NCI-H2171 (cell line): ENCODE measurements at regions not wholly inside any gene's neighbourhood (a gene's known extent, or its start where the extent isn't known, plus 50 kb on each side); places are given as distances from the start of the nearest gene placed in this dataset.

Experiments
- DNase-seq: peaks from one replicate; lab custom pipeline; 2025; lab: John Stamatoyannopoulos, UW

DNA sequence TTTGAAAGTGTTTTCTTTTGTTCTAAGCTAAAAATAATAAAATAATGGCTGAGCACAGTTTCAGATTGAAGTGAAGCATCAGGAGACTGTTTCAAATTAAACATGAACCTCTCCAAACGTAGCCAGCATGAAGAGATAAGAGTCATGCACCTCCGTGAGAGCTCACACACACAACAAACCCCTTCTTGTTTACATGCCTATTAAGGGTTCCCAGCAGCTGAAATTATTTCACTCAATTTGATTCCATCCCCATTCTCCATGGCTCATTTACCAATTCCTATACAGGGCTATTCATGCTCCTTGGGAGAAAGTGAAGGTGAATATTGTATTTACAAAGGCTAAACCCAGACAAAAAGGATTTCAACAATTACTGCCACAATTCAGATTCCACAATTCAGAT lies 954.1 kb upstream of the INTU start:
- no peak for DNase-seq

DNA sequence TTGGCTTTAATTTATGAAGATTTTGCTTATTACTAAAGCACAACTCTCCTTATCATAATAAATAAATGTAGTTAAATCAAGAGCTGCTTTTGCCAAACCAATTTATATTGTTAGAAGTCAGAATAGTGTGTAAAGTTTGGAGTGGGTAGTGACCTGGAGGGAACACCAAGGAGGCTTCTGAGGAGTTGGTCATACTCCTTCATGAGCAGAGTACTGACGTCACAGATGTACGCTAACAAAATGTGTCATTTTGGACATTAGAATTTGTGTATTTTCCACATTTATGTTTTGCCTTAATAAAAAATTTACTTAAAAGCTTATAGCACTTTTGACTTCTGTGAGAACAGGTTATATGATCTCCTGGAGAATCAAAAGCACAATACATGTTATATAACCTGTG lies 953.5 kb upstream of the INTU start:
- DNase-seq, result no peak

- no peak for DNase-seq
These were observed 950.5 kb upstream of the INTU start for GRCh38 chr4:126682250-126682649.

DNA sequence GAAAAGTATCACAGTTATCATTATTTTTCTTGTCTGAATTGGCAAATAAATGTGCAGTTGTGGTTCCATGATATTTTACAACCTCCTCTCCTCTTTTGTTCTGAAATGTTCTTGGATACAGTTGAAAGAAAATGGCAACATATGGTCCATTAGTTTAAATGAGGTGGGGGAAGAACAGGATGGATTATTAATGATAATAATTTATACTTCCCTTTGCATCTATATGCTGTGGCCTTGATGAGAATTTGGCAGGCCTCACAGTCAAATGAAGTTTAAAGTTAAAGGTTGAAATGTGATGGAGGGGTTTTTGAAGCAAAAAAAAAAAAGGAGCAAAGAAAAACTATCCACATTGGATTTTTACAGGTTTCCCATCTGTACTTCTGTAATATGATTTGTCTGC lies 946.3 kb upstream of the INTU start:
- DNase-seq, result no peak

- no peak for DNase-seq
These were observed 945.0 kb upstream of the INTU start for GRCh38 chr4:126687655-126688358.

DNA sequence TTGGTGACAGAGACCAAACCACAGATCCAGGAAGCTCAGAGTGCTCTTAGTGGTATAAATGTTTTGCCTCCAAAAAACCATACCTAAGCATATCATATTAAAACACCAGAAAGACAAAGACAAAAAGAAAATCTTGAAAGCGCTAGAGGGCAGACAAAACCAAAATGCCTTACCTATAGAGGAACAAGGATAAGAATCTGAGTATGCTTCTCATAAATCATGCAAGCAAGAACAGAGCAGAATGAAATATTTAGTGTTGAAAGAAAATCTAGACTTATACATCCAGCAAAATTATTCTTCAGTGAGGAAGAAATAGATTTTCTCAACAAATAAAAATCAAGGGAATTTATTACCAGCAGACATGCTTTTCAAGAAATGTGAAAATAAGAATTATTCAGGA lies 941.0 kb upstream of the INTU start:
- no peak for DNase-seq

GRCh38 chr4:126697748-126698147 lies 935.0 kb upstream of the INTU start:
- no peak for DNase-seq

- no peak for DNase-seq
These were observed 934.5 kb upstream of the INTU start for GRCh38 chr4:126698224-126698623.

GRCh38 chr4:126701756-126702155 lies 931.0 kb upstream of the INTU start:
- DNase-seq, result no peak

DNA sequence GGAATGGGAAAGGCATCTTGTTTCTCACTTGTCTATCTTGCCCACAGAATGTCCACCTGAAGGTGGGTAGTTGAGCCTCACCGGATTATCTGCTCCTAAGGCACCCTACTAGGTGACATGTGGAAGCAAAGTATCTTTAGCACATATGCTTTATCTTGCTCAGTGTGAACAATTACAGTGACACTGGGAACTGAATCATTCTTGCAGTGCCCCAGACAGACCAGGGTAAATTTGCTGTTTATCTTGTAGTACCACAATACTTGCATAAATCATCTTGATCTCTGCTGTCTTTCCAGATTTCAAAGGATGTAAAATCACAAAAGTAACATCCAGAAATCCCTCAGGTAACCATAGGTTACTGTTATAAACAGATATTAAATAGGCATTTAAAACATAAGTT lies 930.0 kb upstream of the INTU start:
- no peak for DNase-seq

GRCh38 chr4:126705266-126705665 lies 927.5 kb upstream of the INTU start:
- no peak for DNase-seq

- no peak for DNase-seq
These were observed 924.0 kb upstream of the INTU start for GRCh38 chr4:126708716-126709115.

- DNase-seq, result no peak
These were observed 921.8 kb upstream of the INTU start for GRCh38 chr4:126710935-126711334.

GRCh38 chr4:126715067-126715466 lies 917.7 kb upstream of the INTU start:
- DNase-seq, result no peak

DNA sequence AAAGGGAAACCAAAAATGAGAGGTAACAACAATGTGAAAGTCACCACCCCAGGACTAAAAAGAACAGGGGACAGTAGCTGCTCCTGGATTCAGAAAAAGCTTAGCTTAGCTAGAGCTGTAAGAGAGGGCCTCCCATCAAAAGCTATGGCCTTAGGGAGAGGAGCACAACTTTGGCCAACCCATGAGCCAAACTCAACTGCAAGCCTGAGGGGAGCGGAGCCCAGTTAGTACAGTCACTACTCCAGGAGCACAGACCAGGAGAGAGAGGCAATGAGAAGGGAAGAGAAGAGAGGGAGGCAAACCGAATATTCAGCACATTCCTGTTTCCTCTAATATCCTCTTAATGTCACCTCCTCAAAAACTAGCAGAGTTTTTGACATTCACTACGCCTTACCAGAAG lies 917.1 kb upstream of the INTU start:
- no peak for DNase-seq

DNA sequence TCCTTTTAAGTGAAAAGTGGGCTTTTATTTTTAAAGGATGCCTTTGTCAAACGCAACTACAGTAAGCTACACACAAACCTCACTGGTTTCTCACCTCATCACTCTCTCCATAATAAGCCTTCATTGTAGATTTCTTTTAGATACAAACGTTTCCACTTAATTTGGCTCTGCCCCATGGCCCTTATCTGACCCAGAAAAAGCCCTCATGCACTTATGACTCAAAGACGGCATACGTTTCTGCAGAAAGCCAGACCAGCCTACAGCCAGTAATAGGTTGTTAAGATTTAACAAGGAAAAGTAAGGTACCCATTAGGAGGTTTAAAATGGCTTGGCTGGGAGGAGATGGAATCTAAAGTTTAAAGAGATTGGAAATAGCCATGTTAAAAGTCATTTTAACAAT lies 914.6 kb upstream of the INTU start:
- DNase-seq, result no peak

- DNase-seq, result no peak
These were observed 912.9 kb upstream of the INTU start for GRCh38 chr4:126719852-126720251.

- DNase-seq, result peak; percentile 3
These were observed 906.9 kb upstream of the INTU start for GRCh38 chr4:126725906-126726305.

GRCh38 chr4:126727461-126727860 lies 905.3 kb upstream of the INTU start:
- no peak for DNase-seq

DNA sequence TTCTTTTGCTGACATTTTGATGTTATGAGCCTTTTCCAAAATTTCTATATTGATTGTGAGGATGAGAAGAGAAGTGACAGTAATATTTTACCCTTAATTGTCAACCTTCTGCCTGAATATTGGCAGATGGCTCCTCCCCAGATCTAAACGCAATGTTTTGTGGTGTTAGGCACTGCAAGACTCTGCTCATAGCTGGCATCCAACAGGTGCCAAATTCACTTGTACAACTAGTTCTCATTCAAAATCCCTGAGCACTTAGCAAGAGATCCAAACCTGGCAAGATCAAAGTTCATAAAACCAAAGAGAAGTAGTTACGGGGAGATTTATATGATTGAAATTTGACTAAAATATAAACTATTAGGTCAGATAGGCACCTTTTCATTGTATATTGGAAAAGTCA lies 901.7 kb upstream of the INTU start:
- DNase-seq, result no peak

GRCh38 chr4:126733301-126733700 lies 899.5 kb upstream of the INTU start:
- DNase-seq, result no peak

DNA sequence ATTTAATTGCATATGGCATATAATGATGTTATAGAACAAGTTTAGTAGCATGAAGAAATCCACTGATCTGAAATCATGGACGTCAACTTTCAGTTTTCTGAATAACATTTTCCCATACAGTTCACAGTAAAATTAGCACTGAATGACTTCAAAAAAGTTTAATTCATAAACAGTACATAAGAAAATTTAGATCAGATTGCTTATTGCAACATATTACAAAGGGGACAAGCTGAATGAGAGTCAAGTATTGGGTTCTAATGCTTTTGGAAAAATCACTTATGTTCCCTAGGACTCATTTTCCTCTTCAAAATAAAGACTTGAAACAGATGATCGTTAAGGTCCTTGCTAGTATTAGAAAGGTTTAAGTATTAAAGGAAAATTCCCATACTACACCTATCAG lies 898.3 kb upstream of the INTU start:
- DNase-seq, result no peak

DNA sequence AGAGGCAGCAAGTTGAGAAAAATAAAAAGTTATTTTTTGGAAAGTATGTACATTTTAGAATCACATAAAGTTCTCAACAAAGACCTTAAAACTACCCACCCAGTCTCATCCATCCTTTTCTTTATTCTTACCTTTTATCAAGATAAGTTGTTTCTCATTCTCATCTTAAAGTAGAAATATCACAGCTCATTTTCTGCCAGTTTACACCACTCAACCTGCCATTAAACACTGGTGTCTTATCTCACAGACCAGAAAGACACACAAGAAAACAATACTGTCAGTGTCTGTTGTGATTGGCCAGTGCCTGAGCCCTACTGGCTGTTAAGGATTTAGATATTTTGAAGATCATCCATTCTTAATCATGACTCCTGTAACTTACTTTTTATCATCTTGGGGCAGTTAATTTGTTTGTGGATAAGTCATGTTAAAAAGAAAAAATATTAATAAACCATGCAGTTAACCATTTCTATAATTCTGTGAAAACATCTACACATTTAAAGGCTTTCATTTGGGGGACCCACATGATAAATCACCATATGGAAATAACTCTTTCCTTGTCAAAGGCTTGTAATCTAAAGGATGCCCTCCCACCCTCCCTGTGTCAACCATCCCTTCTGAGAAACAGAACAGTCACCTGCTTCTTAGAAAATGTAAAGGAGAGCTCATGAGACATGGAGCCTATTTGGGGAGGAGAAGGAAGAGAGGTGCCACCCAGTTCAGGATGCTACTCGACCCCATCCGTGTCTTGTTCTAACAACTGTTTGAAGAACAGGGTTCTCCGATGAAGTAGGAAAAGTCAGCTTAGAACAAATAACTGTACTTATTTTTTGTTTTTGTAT lies 897.2 kb upstream of the INTU start:
- DNase-seq, result no peak

- no peak for DNase-seq
These were observed 896.6 kb upstream of the INTU start for GRCh38 chr4:126736133-126736518.
